HG02798 (cell line): ENCODE measurements at regions not wholly inside any gene's neighbourhood (a gene's known extent, or its start where the extent isn't known, plus 50 kb on each side); places are given as distances from the start of the nearest gene placed in this dataset.
"Not testable (repeated sequence)": the region's sequence is repeated elsewhere in the genome, so short reads cannot be mapped to it uniquely, and the experiment has no call there.

Source experiments
- ATAC-seq: cut with Tn5 transposase; IDR thresholded peaks from one replicate; pipeline ENCODE4 v1.9.1; 2021; ENCODE audit warnings: mild to moderate bottlenecking; ENCODE audit not compliant: unreplicated experiment, poor library complexity

GRCh38 chr6:71766796-71767195 lies 119.6 kb upstream of the RIMS1 start:
- ATAC-seq: no peak

- ATAC-seq: no peak
These were observed 118.0 kb upstream of the RIMS1 start for GRCh38 chr6:71768356-71768755.

- ATAC-seq: no peak
These were observed 77.5 kb upstream of the RIMS1 start for GRCh38 chr6:71808865-71809264.

GRCh38 chr6:71810880-71811279 lies 75.5 kb upstream of the RIMS1 start:
- ATAC-seq: no peak

DNA sequence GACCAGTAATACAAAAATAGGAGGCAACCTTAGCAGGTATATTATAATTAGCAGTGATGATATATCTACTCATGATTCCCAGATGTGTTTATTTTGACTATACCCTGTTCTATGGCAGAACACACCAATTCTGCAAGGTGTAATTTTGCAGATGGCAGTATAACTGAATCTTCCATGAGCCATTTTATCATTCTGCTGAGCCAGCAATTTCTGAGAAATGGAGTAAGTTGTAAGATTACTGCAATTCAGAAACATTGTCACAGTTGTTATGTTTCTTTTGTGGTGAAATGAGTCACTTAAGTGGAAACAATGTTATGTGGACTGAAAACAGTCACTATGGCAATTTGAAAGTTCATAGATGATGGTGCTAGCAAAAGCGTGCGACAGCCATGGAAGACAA lies 63.7 kb upstream of the RIMS1 start:
- no peak for ATAC-seq

GRCh38 chr6:71832110-71832764 lies 54.1 kb upstream of the RIMS1 start:
- not testable (repeated sequence) for ATAC-seq
